GM21381 (cell line): ENCODE measurements at regions not wholly inside any gene's neighbourhood (a gene's known extent, or its start where the extent isn't known, plus 50 kb on each side); places are given as distances from the start of the nearest gene placed in this dataset.
"Not testable (repeated sequence)": the region's sequence is repeated elsewhere in the genome, so short reads cannot be mapped to it uniquely, and the experiment has no call there.

Source experiments
- ATAC-seq: cut with Tn5 transposase; IDR thresholded peaks from one replicate; pipeline ENCODE4 v1.9.1; 2021; ENCODE audit warnings: mild to moderate bottlenecking, moderate library complexity; ENCODE audit not compliant: unreplicated experiment

DNA sequence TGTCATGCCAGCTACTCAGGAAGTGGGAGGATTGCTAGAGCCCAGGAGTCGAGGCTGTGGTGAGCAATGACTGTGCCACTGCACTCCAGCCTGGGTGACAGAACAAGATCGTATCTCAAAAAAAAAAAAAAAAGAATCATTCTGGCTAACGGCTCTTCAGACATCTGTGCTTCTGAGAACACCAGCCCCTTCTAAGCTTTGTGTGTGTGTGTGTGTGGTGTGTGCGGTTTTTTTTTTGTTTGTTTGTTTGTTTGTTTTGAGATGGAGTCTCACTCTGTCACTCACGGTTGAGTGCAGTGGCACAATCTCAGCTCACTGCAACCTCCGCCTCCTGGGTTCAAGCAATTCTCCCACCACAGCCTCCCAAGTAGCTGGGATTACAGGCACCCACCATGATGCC lies 79.4 kb upstream of the DRD5 start:
- not testable (repeated sequence) for ATAC-seq

- ATAC-seq: not testable (repeated sequence)
These were observed 78.7 kb upstream of the DRD5 start for GRCh38 chr4:9702696-9703095.

DNA sequence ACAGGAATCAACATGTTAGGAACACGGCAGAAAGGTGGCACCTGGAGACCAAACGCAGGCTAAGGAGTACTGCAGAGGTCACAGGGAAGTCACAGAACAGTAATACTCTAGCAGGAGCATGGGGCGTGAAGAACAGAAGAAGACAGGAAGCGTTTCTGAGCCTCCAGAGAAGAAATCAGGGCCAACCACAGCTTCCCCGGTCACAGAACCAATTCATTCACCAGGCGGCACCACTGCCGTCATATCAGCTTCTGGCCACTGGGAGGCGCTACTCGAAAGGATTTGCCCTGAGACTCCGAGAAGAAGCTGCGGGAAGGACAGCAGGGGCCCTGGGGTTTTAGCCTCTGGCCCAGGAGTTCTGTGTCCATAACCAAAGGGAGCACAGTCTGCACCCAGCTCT lies 78.0 kb upstream of the DRD5 start:
- ATAC-seq: no peak

- ATAC-seq: not testable (repeated sequence)
These were observed 77.3 kb upstream of the DRD5 start for GRCh38 chr4:9704126-9704525.

DNA sequence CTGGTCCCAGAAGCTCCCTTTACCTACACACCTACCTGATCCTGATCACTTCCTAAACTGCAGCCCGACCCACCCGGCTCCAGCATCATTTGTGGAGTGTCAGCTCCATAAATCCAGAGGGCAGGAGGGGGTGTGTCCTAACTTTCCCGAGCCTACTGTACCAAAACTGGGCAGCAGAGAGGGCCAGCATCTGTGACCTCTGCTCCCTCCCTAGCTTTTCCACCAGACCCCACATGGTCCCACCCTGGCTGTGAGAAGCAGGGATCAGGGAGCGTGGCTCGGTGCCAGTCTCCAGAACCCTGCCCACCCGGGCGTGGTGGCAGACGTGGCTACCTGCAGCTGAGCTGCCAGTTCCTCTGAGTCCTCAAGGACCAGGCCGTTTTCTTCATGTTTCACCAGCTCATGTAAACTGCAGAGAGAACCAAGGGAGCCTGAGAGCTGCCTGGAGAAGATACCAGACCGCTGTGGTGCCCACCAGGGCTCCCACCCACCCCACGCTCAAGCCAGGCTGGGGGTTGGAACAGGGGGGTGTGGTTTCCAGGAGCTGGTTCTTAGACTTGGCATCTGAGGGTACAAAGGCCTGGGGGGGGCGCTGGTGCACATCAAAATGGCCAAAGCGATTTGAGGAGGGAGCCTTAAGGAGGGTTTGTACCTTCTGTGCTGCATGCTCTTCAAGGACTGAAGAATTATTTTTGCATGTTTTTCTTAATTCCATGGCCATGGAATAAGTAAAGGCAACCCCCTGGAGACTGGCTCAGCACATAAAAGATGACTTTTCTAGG lies 76.7 kb upstream of the DRD5 start:
- ATAC-seq: no peak

- ATAC-seq: not testable (repeated sequence)
These were observed 74.2 kb upstream of the DRD5 start for GRCh38 chr4:9707281-9707680.

DNA sequence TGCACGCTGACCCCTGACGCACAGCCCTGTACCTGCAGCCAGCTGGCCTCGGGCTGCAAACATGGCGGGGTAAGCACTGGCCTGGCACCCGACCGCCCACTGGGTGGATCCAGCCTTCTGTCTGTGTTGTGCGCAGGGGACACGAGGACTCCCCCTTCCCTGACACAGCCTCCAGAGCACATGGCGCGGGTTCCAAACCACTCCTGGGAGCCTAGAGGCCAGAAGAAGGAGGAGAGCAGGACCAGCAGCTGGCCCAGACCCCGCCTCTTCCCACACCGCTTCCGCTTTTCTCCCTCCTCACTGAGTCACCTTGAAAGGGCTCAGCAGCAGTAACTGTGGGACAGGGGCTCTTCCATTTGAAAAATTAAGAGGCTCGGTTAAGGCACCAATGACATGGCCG lies 73.5 kb upstream of the DRD5 start:
- not testable (repeated sequence) for ATAC-seq

DNA sequence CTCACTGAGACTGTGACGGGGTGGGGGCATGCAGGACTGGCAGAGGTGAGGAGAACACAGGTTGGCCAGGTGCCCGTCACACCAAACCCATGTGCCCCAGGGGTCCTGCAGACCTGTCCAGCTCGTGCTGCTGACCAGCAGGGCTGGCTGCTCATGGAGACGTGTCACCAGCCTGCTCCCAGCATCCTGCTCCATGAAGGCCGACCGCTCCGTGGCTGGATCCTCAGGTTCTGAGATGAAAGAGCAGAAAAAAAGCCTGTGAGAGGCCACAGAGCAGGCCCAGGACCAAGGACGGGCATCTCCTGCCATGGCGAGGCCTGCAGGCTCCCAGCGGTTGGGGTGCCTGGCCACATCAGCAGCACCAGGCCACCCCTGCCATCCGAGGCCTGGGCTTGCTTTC lies 71.7 kb upstream of the DRD5 start:
- no peak for ATAC-seq

GRCh38 chr4:9715271-9715670 lies 66.2 kb upstream of the DRD5 start:
- not testable (repeated sequence) for ATAC-seq

GRCh38 chr4:9716093-9716492 lies 65.3 kb upstream of the DRD5 start:
- no peak for ATAC-seq

GRCh38 chr4:9718246-9718939 lies 63.0 kb upstream of the DRD5 start:
- ATAC-seq: not testable (repeated sequence)

GRCh38 chr4:9722131-9722530 lies 59.3 kb upstream of the DRD5 start:
- ATAC-seq: not testable (repeated sequence)
